RWPE1 (cell line): ENCODE measurements at regions not wholly inside any gene's neighbourhood (a gene's known extent, or its start where the extent isn't known, plus 50 kb on each side); places are given as distances from the start of the nearest gene placed in this dataset.

Experiments used
- CTCF ChIA-PET: fragments of 350-600 bp; sonication (Branson Sonifier 250); formaldehyde crosslinking; extraction: SDS; loops from one replicate; lab custom pipeline; 2021; lab: Yijun Ruan, JAX
- POLR2A ChIA-PET: fragments of 400-600 bp; formaldehyde crosslinking; extraction: SDS; loops from one replicate; lab custom pipeline; 2020; ENCODE audit warnings: antibody characterized with exemption; ENCODE audit not compliant: low non-redundant PET; lab: Yijun Ruan, JAX
- DNase-seq: peaks from one replicate; pipeline ENCODE4 v3.0.0; 2012; ENCODE audit warnings: low spot score
- H3K27ac ChIP-seq: fragments of 450-650 bp; 2 replicates; pipeline ENCODE4 v1.5.1; 2017
- TF ChIP-seq, protein P1 (sequence below): fragments of 450-650 bp; conservative IDR thresholded peaks from 2 replicates; pipeline ENCODE4 v1.5.1; 2017; ENCODE audit warnings: low read depth, mild to moderate bottlenecking

GRCh38 chr15:62977952-62978811 is 64.4 kb upstream of the TPM1 start:
- no peak for DNase-seq
- no peak overlapping the region for H3K27ac ChIP-seq
- POLR2A ChIA-PET, result no interaction called here
- TF ChIP-seq, protein P1, sequence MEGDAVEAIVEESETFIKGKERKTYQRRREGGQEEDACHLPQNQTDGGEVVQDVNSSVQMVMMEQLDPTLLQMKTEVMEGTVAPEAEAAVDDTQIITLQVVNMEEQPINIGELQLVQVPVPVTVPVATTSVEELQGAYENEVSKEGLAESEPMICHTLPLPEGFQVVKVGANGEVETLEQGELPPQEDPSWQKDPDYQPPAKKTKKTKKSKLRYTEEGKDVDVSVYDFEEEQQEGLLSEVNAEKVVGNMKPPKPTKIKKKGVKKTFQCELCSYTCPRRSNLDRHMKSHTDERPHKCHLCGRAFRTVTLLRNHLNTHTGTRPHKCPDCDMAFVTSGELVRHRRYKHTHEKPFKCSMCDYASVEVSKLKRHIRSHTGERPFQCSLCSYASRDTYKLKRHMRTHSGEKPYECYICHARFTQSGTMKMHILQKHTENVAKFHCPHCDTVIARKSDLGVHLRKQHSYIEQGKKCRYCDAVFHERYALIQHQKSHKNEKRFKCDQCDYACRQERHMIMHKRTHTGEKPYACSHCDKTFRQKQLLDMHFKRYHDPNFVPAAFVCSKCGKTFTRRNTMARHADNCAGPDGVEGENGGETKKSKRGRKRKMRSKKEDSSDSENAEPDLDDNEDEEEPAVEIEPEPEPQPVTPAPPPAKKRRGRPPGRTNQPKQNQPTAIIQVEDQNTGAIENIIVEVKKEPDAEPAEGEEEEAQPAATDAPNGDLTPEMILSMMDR, result no peak
- CTCF ChIA-PET, result no interaction called here

- CTCF ChIA-PET, result interaction anchor here (0.7 kb wide), 1 partner anchor 20 kb away, joined by 3 read pairs; no protein-coding TSS in a partner anchor
- POLR2A ChIA-PET, result no interaction called here
- TF ChIP-seq, protein P1, result no peak
- no peak for DNase-seq
- H3K27ac ChIP-seq, result no peak overlapping the region
These were observed 63.3 kb upstream of the TPM1 start for GRCh38 chr15:62979252-62979651.

GRCh38 chr15:62981071-62981470 is 61.5 kb upstream of the TPM1 start:
- H3K27ac ChIP-seq, result no peak overlapping the region
- DNase-seq, result no peak
- TF ChIP-seq, protein P1, result no peak
- ChIA-PET CTCF (interaction anchor here (0.6 to 0.7 kb wide), 2 partner anchors 130 to 133 kb away, joined by 3 read pairs; no protein-coding TSS in a partner anchor), POLR2A (no interaction called here)

DNA sequence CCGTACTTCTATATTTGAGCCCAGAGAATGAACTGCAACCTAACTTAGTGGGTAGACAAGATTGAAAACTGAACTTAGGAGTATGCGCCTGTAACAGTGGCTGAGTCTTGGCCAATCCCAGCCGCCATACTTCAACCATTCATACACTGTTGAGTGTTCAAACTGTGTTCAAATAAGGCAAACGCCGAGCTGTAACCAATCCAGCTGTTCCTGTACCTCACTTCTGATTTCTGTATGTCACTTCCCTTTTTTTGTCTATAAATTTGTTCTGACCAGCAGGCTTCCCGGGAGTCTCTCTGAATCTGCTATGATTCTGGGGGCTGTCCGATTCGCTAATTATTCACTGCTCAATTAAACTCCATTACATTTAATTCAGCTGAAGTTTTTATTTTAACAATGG is 58.6 kb upstream of the TPM1 start:
- POLR2A ChIA-PET, result no interaction called here
- TF ChIP-seq, protein P1, result no peak
- CTCF ChIA-PET, result interaction anchor here (0.7 kb wide), 1 partner anchor 31 kb away, joined by 3 read pairs; no protein-coding TSS in a partner anchor
- H3K27ac ChIP-seq, result no peak overlapping the region
- DNase-seq, result no peak

- DNase-seq, result no peak
- ChIA-PET CTCF (no interaction called here), POLR2A (no interaction called here)
- no peak overlapping the region for H3K27ac ChIP-seq
- TF ChIP-seq, protein P1, result no peak
These were observed 56.8 kb upstream of the TPM1 start for GRCh38 chr15:62985768-62986167.

DNA sequence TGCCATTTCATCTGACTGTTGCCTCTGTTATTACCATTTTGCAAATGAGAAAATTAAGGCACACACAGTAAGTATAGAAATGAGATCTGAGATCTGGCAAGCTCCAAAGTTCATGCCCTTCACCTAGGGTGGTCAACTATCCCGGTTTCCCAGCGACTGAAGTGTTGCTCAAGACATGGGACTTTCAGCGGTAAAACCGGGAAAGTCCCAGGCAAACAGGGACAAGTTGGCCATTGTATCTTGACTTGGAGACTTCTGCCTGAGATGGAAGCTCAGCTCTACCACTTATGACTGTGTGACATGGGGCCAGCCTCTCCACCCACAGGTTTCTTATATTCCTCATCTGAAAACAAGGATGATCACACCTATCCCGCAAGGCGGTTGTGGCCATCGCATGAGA is 55.6 kb upstream of the TPM1 start:
- no peak for DNase-seq
- TF ChIP-seq, protein P1, result no peak
- ChIA-PET POLR2A (no interaction called here), CTCF (no interaction called here)
- H3K27ac ChIP-seq, result no peak overlapping the region
